H9 (cell line): ENCODE measurements at regions not wholly inside any gene's neighbourhood (a gene's known extent, or its start where the extent isn't known, plus 50 kb on each side); places are given as distances from the start of the nearest gene placed in this dataset.

Experiments
- DNase-seq: peaks from one replicate; pipeline ENCODE4 v3.0.0-alpha.2; 2017
- H2AFZ ChIP-seq: one replicate; pipeline ENCODE4 v1.6.1; 2013; ENCODE audit warnings: mild to moderate bottlenecking, low read length, control low read depth, moderate library complexity
- H2AK5ac ChIP-seq: 2 replicates; pipeline ENCODE4 v1.6.1; 2013; ENCODE audit warnings: low read length, control low read depth, mixed read lengths; ENCODE audit not compliant: insufficient read length
- H2BK120ac ChIP-seq: one replicate; pipeline ENCODE4 v1.6.1; 2013; ENCODE audit warnings: low read depth, mild to moderate bottlenecking, low read length, control low read depth, inconsistent platforms; ENCODE audit not compliant: poor library complexity, severe bottlenecking
- H2BK12ac ChIP-seq: 2 replicates; pipeline ENCODE4 v1.6.1; 2013; ENCODE audit warnings: low read length, control low read depth, mixed read lengths, low read depth; ENCODE audit not compliant: insufficient read length
- H2BK15ac ChIP-seq: 2 replicates; pipeline ENCODE4 v1.6.1; 2013; ENCODE audit warnings: low read depth, low read length, control low read depth
- H2BK20ac ChIP-seq: one replicate; pipeline ENCODE4 v1.6.1; 2013; ENCODE audit warnings: low read depth, mild to moderate bottlenecking, low read length, control low read depth, inconsistent platforms; ENCODE audit not compliant: poor library complexity, severe bottlenecking
- H2BK5ac ChIP-seq: 2 replicates; pipeline ENCODE4 v1.6.1; 2013; ENCODE audit warnings: low read length, control low read depth, mixed read lengths; ENCODE audit not compliant: insufficient read length
- H3K14ac ChIP-seq: 2 replicates; pipeline ENCODE4 v1.6.1; 2013; ENCODE audit warnings: low read length, control low read depth; ENCODE audit not compliant: insufficient read depth
- H3K18ac ChIP-seq: 2 replicates; pipeline ENCODE4 v1.6.1; 2013; ENCODE audit warnings: low read depth, mild to moderate bottlenecking, mixed read lengths, low read length, control low read depth; ENCODE audit not compliant: insufficient read length
- H3K23ac ChIP-seq: 2 replicates; pipeline ENCODE4 v1.6.1; 2013; ENCODE audit warnings: low read length, control low read depth, mixed read lengths, low read depth; ENCODE audit not compliant: insufficient read length
- H3K23me2 ChIP-seq: 2 replicates; pipeline ENCODE4 v1.6.1; 2013; ENCODE audit warnings: low read depth, mild to moderate bottlenecking, mixed read lengths, low read length, control low read depth; ENCODE audit not compliant: insufficient read length, poor library complexity, severe bottlenecking
- H3K27ac ChIP-seq: 2 replicates; pipeline ENCODE4 v1.5.1; 2013; ENCODE audit warnings: low read length, control low read depth, mixed read lengths, low read depth; ENCODE audit not compliant: insufficient read length
- H3K27me3 ChIP-seq: 2 replicates; pipeline ENCODE4 v1.6.1; 2013; ENCODE audit warnings: low read length, control low read depth, inconsistent platforms; ENCODE audit not compliant: insufficient read depth
- H3K4ac ChIP-seq: 2 replicates; pipeline ENCODE4 v1.6.1; 2013; ENCODE audit warnings: low read depth, mild to moderate bottlenecking, control low read depth, inconsistent platforms, low read length, moderate library complexity
- H3K4me1 ChIP-seq: 2 replicates; pipeline ENCODE4 v1.6.1; 2013; ENCODE audit warnings: low read length, control low read depth, inconsistent platforms; ENCODE audit not compliant: insufficient read depth
- H3K4me2 ChIP-seq: 2 replicates; pipeline ENCODE4 v1.6.1; 2013; ENCODE audit warnings: low read length, control low read depth, mixed read lengths; ENCODE audit not compliant: insufficient read length, insufficient read depth
- H3K56ac ChIP-seq: 2 replicates; pipeline ENCODE4 v1.6.1; 2013; ENCODE audit warnings: low read depth, mild to moderate bottlenecking, mixed read lengths, low read length, control low read depth; ENCODE audit not compliant: insufficient read length
- H3K79me1 ChIP-seq: 2 replicates; pipeline ENCODE4 v1.6.1; 2013; ENCODE audit warnings: low read depth, mild to moderate bottlenecking, moderate library complexity, low read length, control low read depth, inconsistent platforms; ENCODE audit not compliant: insufficient read depth, poor library complexity, severe bottlenecking
- H3K79me2 ChIP-seq: 2 replicates; pipeline ENCODE4 v1.6.1; 2013; ENCODE audit warnings: low read length, control low read depth, inconsistent platforms; ENCODE audit not compliant: insufficient read depth
- H3K9ac ChIP-seq: 2 replicates; pipeline ENCODE4 v1.6.1; 2013; ENCODE audit warnings: low read length, control low read depth, mixed read lengths; ENCODE audit not compliant: insufficient read length; ENCODE audit errors: extremely low read depth
- H3K9me3 ChIP-seq: one replicate; pipeline ENCODE4 v1.6.1; 2013; ENCODE audit warnings: low read depth, low read length, inconsistent platforms; ENCODE audit not compliant: control insufficient read depth
- H3T11ph ChIP-seq: one replicate; pipeline ENCODE4 v1.6.1; 2013; ENCODE audit warnings: mild to moderate bottlenecking, low read length, control low read depth, inconsistent platforms
- H4K20me1 ChIP-seq: one replicate; pipeline ENCODE4 v1.6.1; 2013; ENCODE audit not compliant: control insufficient read depth, insufficient read length, insufficient read depth
- H4K5ac ChIP-seq: 2 replicates; pipeline ENCODE4 v1.6.1; 2013; ENCODE audit warnings: low read depth, mild to moderate bottlenecking, mixed read lengths, low read length, control low read depth; ENCODE audit not compliant: insufficient read length
- H4K8ac ChIP-seq: replicated peaks from 2 replicates; pipeline ENCODE4 v1.6.1; 2013; ENCODE audit warnings: low read length, control low read depth, mixed read lengths, low read depth; ENCODE audit not compliant: insufficient read length
- H4K91ac ChIP-seq: 2 replicates; pipeline ENCODE4 v1.6.1; 2013; ENCODE audit warnings: low read depth, mild to moderate bottlenecking, moderate library complexity, mixed read lengths, low read length, control low read depth; ENCODE audit not compliant: insufficient read length
- H3K27ac Mint-ChIP-seq, 3 experiments: 2 replicates in 2 of 3; 3 replicates in 1 of 3; pipeline ENCODE4 v1.8.0; 2020 to 2021; ENCODE audit warnings: mixed read lengths in 3 of 3, mild to moderate bottlenecking in 1 of 3, moderate library complexity in 1 of 3
- H3K27me3 Mint-ChIP-seq: 2 replicates; pipeline ENCODE4 v1.8.0; 2021; ENCODE audit warnings: low read depth, mild to moderate bottlenecking, moderate library complexity, mixed read lengths
- H3K36me3 Mint-ChIP-seq, 3 experiments: 2 replicates in 2 of 3; 3 replicates in 1 of 3; pipeline ENCODE4 v1.8.0; 2020 to 2021; ENCODE audit warnings: low read depth in 3 of 3, mixed read lengths in 3 of 3; ENCODE audit not compliant: insufficient read depth in 1 of 3
- H3K4me1 Mint-ChIP-seq, 2 experiments: 2 replicates each; pipeline ENCODE4 v1.8.0; 2020; ENCODE audit warnings: mixed read lengths in 2 of 2
- H3K4me3 Mint-ChIP-seq, 2 experiments: 2 replicates in 1 of 2; 3 replicates in 1 of 2; pipeline ENCODE4 v1.8.0; 2020 to 2021; ENCODE audit warnings: mild to moderate bottlenecking in 2 of 2, mixed read lengths in 2 of 2, moderate library complexity in 1 of 2
- H3K9me3 Mint-ChIP-seq, 2 experiments: 2 replicates in 1 of 2; 3 replicates in 1 of 2; pipeline ENCODE4 v1.8.0; 2020; ENCODE audit warnings: mild to moderate bottlenecking in 2 of 2, mixed read lengths in 2 of 2, moderate library complexity in 1 of 2
- CTCF ChIP-seq: fragments of 200-600 bp; sonication (generic); conservative IDR thresholded peaks from 3 replicates; pipeline ENCODE4 v1.8.0; 2021; ENCODE audit warnings: antibody characterized with exemption, mild to moderate bottlenecking
- WGBS: extraction: QIAGEN DNeasy Blood & Tissue Kit; methylation state at CpG from one replicate; pipeline ENCODE4 v1.1.7; 2013; ENCODE audit warnings: missing lambda C conversion rate, low lambda C conversion rate, mixed read lengths; ENCODE audit not compliant: insufficient read length; ENCODE audit errors: extremely low coverage; 5-methylcytosine and 5-hydroxymethylcytosine counted together

GRCh38 chr5:125049721-125050702 is 303.6 kb upstream of the ZNF608 start:
- no peaks in the 10 kb centered on the region for H3K27me3 ChIP-seq
- no CpG with 5 or more reads among the region's 6 CpGs for WGBS
- peaks cover 34 to 35% of the 10 kb centered on the region in 2 experiments for H3K4me1 Mint-ChIP-seq
- H2BK20ac ChIP-seq, result no peak overlapping the region
- H4K5ac ChIP-seq, result no peak overlapping the region
- H3K4me1 ChIP-seq, result peaks cover 5% of the 10 kb centered on the region; the same call in 1 of the 2 replicates
- DNase-seq, result no peak
- H3T11ph ChIP-seq, result no peak overlapping the region
- TF ChIP-seq CTCF, result no peak
- no peaks in the 10 kb centered on the region for H3K27me3 Mint-ChIP-seq
- no peaks in the 10 kb centered on the region for H3K9me3 ChIP-seq
- H2BK5ac ChIP-seq, result no peak overlapping the region
- H3K27ac Mint-ChIP-seq, result no peak overlapping the region
- no peaks in the 10 kb centered on the region for H3K9me3 Mint-ChIP-seq
- no peaks in the 10 kb centered on the region for H3K79me2 ChIP-seq
- no peak overlapping the region for H4K8ac ChIP-seq
- no peaks in the 10 kb centered on the region for H4K20me1 ChIP-seq
- H3K9ac ChIP-seq, result no peak overlapping the region
- H3K27ac ChIP-seq, result no peak overlapping the region
- no peak overlapping the region for H2AFZ ChIP-seq
- H2AK5ac ChIP-seq, result no peak overlapping the region
- H3K18ac ChIP-seq, result no peak overlapping the region
- no peak overlapping the region for H3K23ac ChIP-seq
- H3K36me3 Mint-ChIP-seq, result peaks cover 0 to 1% (median 0%) of the 10 kb centered on the region in 3 experiments; a peak in 1 of 7 replicates
- no peak overlapping the region for H2BK15ac ChIP-seq
- H3K23me2 ChIP-seq, result no peaks in the 10 kb centered on the region
- H3K56ac ChIP-seq, result no peak overlapping the region
- no peaks in the 10 kb centered on the region for H3K79me1 ChIP-seq
- no peak overlapping the region for H3K4ac ChIP-seq
- H3K4me2 ChIP-seq, result no peak overlapping the region
- no peak overlapping the region for H2BK12ac ChIP-seq
- no peak overlapping the region for H3K4me3 Mint-ChIP-seq
- H3K14ac ChIP-seq, result no peak overlapping the region
- H4K91ac ChIP-seq, result no peak overlapping the region
- H2BK120ac ChIP-seq, result no peak overlapping the region
